Neural progenitor cell (in vitro differentiated cells): ENCODE measurements at regions not wholly inside any gene's neighbourhood (a gene's known extent, or its start where the extent isn't known, plus 50 kb on each side); places are given as distances from the start of the nearest gene placed in this dataset.

Experiments used
- DNase-seq: peaks from one replicate; pipeline ENCODE4 v3.0.0-alpha.2; 2016; ENCODE audit warnings: low spot score
- H2AFZ ChIP-seq: fragments of 200-600 bp; sonication (generic); replicated peaks from 2 replicates; pipeline ENCODE4 v1.6.1; 2016; ENCODE audit warnings: antibody characterized with exemption
- H3F3A ChIP-seq: fragments of 200-600 bp; sonication (generic); 2 replicates; pipeline ENCODE4 v1.6.1; 2016; ENCODE audit warnings: antibody characterized with exemption, low read depth
- H3K27ac ChIP-seq: fragments of 200-600 bp; sonication (generic); 2 replicates; pipeline ENCODE4 v1.5.1; 2016; ENCODE audit warnings: mild to moderate bottlenecking
- H3K27me3 ChIP-seq: fragments of 200-600 bp; sonication (generic); 2 replicates; pipeline ENCODE4 v1.6.1; 2016; ENCODE audit warnings: mild to moderate bottlenecking, moderate library complexity
- H3K36me3 ChIP-seq: fragments of 200-600 bp; sonication (generic); 2 replicates; pipeline ENCODE4 v1.5.1; 2016
- H3K4me1 ChIP-seq: fragments of 200-600 bp; sonication (generic); 2 replicates; pipeline ENCODE4 v1.6.1; 2016; ENCODE audit warnings: mixed run types
- H3K4me2 ChIP-seq: fragments of 200-600 bp; sonication (generic); 2 replicates; pipeline ENCODE4 v1.6.1; 2016
- H3K4me3 ChIP-seq: fragments of 200-600 bp; sonication (generic); 2 replicates; pipeline ENCODE4 v1.5.1; 2016
- H3K79me2 ChIP-seq: fragments of 200-600 bp; sonication (generic); 2 replicates; pipeline ENCODE4 v1.6.1; 2016; ENCODE audit warnings: low read depth
- H3K9ac ChIP-seq: fragments of 200-600 bp; sonication (generic); 2 replicates; pipeline ENCODE4 v1.6.1; 2016
- H3K9me3 ChIP-seq: fragments of 200-600 bp; sonication (generic); 2 replicates; pipeline ENCODE4 v1.5.1; 2016; ENCODE audit warnings: low read depth
- H4K20me1 ChIP-seq: fragments of 200-600 bp; sonication (generic); 2 replicates; pipeline ENCODE4 v1.6.1; 2016; ENCODE audit warnings: low read depth
- H3K27ac Mint-ChIP-seq: 3 replicates; pipeline ENCODE4 v1.8.0; 2021; ENCODE audit warnings: mixed read lengths
- H3K27me3 Mint-ChIP-seq: 2 replicates; pipeline ENCODE4 v1.8.0; 2022; ENCODE audit warnings: low read depth, mild to moderate bottlenecking, inconsistent platforms, moderate library complexity, mixed read lengths; ENCODE audit not compliant: insufficient read depth
- H3K36me3 Mint-ChIP-seq: 3 replicates; pipeline ENCODE4 v1.8.0; 2021; ENCODE audit warnings: mixed read lengths
- H3K4me1 Mint-ChIP-seq: 3 replicates; pipeline ENCODE4 v1.8.0; 2021; ENCODE audit warnings: mixed read lengths
- H3K4me3 Mint-ChIP-seq: 3 replicates; pipeline ENCODE4 v1.8.0; 2021; ENCODE audit warnings: mild to moderate bottlenecking, moderate library complexity, mixed read lengths
- H3K9me3 Mint-ChIP-seq: 3 replicates; pipeline ENCODE4 v1.8.0; 2020; ENCODE audit warnings: mixed read lengths
- EZH2 ChIP-seq: fragments of 200-600 bp; sonication (generic); IDR thresholded peaks from 2 replicates; pipeline ENCODE4 v1.6.1; 2017; ENCODE audit warnings: antibody characterized with exemption, mild to moderate bottlenecking, moderate library complexity
- EZH2phosphoT487 ChIP-seq: fragments of 200-600 bp; sonication (generic); IDR thresholded peaks from 2 replicates; pipeline ENCODE4 v1.6.1; 2017; ENCODE audit warnings: antibody characterized with exemption
- TF ChIP-seq, protein P1 (sequence below): fragments of 200-600 bp; sonication (generic); IDR thresholded peaks from 2 replicates; pipeline ENCODE4 v1.5.1; 2017; ENCODE audit warnings: antibody characterized with exemption, mild to moderate bottlenecking

DNA sequence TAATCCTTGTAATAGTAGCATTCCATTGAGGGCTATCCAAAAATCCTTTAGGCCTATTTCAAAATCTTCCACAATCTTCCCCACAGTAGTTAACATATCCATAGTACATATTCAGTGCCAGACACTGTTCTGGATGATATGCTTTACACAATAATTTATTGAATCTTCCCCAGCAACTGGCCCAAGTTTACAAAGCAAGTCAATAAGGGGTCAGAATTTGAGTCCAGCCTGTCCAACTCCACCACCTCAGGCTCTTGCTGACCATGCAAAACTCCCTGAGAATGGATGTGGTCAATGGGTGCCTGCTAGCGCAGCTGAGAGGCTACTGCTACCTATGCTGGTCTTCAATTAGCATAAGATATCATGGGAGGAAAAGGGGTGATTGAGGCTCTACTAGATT, 529.6 kb downstream of the FGF9 start:
- Histone ChIP-seq H3F3A (no peaks in the 10 kb centered on the region), H3K4me2 (no peak overlapping the region), H3K27me3 (no peaks in the 10 kb centered on the region), H3K9me3 (no peaks in the 10 kb centered on the region), H2AFZ (no peak overlapping the region), H3K4me3 (no peak overlapping the region), H3K79me2 (no peaks in the 10 kb centered on the region), H3K4me1 (peaks cover 20% of the 10 kb centered on the region), H3K36me3 (no peaks in the 10 kb centered on the region), H3K27ac (no peak overlapping the region), H3K9ac (no peak overlapping the region), H4K20me1 (no peaks in the 10 kb centered on the region)
- peaks cover 5% of the 10 kb centered on the region for H3K9me3 Mint-ChIP-seq
- H3K27me3 Mint-ChIP-seq: no peaks in the 10 kb centered on the region
- H3K4me1 Mint-ChIP-seq: peaks cover 18% of the 10 kb centered on the region
- H3K4me3 Mint-ChIP-seq: no peak overlapping the region
- no peak for DNase-seq
- no peak for TF ChIP-seq EZH2phosphoT487
- TF ChIP-seq, protein P1, sequence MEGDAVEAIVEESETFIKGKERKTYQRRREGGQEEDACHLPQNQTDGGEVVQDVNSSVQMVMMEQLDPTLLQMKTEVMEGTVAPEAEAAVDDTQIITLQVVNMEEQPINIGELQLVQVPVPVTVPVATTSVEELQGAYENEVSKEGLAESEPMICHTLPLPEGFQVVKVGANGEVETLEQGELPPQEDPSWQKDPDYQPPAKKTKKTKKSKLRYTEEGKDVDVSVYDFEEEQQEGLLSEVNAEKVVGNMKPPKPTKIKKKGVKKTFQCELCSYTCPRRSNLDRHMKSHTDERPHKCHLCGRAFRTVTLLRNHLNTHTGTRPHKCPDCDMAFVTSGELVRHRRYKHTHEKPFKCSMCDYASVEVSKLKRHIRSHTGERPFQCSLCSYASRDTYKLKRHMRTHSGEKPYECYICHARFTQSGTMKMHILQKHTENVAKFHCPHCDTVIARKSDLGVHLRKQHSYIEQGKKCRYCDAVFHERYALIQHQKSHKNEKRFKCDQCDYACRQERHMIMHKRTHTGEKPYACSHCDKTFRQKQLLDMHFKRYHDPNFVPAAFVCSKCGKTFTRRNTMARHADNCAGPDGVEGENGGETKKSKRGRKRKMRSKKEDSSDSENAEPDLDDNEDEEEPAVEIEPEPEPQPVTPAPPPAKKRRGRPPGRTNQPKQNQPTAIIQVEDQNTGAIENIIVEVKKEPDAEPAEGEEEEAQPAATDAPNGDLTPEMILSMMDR: no peak
- no peak for TF ChIP-seq EZH2
- no peaks in the 10 kb centered on the region for H3K36me3 Mint-ChIP-seq
- H3K27ac Mint-ChIP-seq: no peak overlapping the region

DNA sequence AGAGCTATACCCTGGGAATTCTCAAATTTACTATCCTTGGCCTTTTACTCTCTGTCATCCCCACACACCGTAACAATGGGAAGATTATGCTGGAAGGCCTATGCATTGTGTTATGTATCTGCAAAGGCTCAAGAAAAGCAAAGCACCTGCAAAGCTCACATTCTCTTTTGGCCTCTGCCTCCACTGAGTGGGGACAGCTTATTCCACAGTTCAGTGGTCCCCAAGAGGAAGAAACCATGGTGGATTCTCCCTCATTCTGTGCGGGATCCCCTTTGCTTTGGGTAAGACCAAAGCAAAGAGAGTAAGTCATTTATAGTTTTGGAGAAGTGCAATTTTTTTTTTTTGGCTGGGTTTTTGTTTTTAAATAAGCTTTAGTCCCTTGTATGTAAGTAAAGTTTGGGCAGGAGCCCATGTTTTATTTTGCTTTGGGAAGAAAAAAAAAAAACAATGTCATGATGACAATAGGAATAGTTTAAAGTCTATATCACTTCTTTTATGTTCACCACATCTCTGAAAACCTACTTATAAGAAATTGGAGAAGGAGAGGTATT, 530.6 kb downstream of the FGF9 start:
- Histone ChIP-seq H3K9ac (no peak overlapping the region), H3K9me3 (no peaks in the 10 kb centered on the region), H3K4me3 (no peak overlapping the region), H2AFZ (no peak overlapping the region), H3K4me2 (no peak overlapping the region), H4K20me1 (no peaks in the 10 kb centered on the region), H3K79me2 (no peaks in the 10 kb centered on the region), H3F3A (no peaks in the 10 kb centered on the region), H3K4me1 (peaks cover 20% of the 10 kb centered on the region), H3K36me3 (no peaks in the 10 kb centered on the region), H3K27ac (no peak overlapping the region), H3K27me3 (no peaks in the 10 kb centered on the region)
- H3K27me3 Mint-ChIP-seq: no peaks in the 10 kb centered on the region
- H3K9me3 Mint-ChIP-seq: peaks cover 5% of the 10 kb centered on the region
- TF ChIP-seq EZH2: no peak
- DNase-seq: no peak
- no peak overlapping the region for H3K4me3 Mint-ChIP-seq
- no peaks in the 10 kb centered on the region for H3K36me3 Mint-ChIP-seq
- no peak overlapping the region for H3K27ac Mint-ChIP-seq
- peaks cover 18% of the 10 kb centered on the region for H3K4me1 Mint-ChIP-seq

DNA sequence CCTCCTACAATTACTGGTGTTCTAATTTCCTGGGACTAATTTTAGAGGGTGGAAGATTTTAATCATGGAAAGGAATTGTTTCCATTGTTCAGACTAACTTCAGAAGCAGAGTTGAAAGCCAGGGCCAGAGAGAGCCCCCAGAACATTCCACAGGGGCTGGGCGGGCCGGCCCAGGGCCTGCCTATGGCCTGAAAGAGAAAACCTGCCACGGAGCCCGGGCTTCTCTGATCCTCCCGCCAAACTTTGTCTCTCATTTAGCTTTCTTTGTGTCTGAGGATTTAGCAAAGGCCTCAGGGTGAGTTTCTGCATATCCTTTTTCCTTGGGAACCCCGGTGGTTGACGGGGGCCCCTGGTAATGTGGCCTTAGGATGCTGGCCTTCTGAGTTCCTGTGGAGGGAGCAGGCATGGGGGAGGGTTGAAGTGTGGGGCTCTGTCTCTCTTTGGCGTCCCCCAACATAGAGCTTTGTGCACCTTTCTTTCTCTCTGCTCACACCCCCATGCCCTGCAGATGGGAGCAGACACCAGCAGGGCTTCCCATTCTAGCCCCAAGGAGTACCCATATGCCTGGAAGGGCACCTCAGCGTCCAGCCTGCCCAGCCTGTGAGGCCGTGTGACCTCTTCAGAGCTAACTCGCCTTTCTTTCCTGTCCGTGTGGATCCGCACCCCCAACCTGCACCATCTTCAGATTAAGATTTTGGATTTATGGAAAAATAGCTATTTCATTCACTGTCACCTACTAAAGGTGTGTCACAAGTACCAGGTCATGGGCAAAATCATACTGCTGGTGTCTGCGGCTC, 539.5 kb downstream of the FGF9 start:
- Mint-ChIP-seq H3K4me3 (peak overlapping the region; percentile 9), H3K4me1 (peaks cover 10% of the 10 kb centered on the region), H3K36me3 (no peaks in the 10 kb centered on the region), H3K27me3 (peaks cover 15% of the 10 kb centered on the region), H3K27ac (no peak overlapping the region), H3K9me3 (no peaks in the 10 kb centered on the region)
- Histone ChIP-seq H3K36me3 (no peaks in the 10 kb centered on the region), H3K9ac (no peak overlapping the region), H2AFZ (peak overlapping the region; percentile 30), H3K4me2 (no peak overlapping the region), H3K27me3 (no peaks in the 10 kb centered on the region), H3K4me1 (peaks cover 7% of the 10 kb centered on the region), H3K4me3 (no peak overlapping the region), H3K9me3 (no peaks in the 10 kb centered on the region), H4K20me1 (no peaks in the 10 kb centered on the region), H3K79me2 (no peaks in the 10 kb centered on the region), H3F3A (no peaks in the 10 kb centered on the region), H3K27ac (no peak overlapping the region)
- TF ChIP-seq EZH2 (no peak), EZH2phosphoT487 (no peak)
- TF ChIP-seq, protein P1: no peak
- DNase-seq: peak; percentile 26

DNA sequence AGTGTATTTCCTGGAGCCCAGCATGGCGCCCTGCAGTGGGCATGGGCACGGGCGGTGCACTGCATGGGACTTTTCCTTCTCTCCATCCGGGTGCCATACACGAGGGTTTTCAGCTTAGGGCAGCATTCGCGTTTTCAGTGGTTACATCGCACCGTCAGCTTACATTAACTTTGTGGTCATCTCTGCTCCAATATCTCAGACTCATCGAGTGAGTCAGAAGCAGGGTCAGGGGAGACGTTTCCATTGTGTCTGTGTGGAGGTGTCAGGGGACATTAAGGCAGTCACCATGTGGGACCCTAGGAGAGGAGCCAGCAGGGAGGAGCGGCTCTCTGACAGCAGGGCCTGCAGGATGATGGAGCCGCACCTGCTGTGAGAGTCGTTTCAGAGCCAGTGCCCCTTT, 541.0 kb downstream of the FGF9 start:
- Mint-ChIP-seq H3K36me3 (no peaks in the 10 kb centered on the region), H3K27ac (no peak overlapping the region), H3K27me3 (peaks cover 15% of the 10 kb centered on the region), H3K9me3 (no peaks in the 10 kb centered on the region), H3K4me1 (peaks cover 10% of the 10 kb centered on the region), H3K4me3 (no peak overlapping the region)
- Histone ChIP-seq H2AFZ (no peak overlapping the region), H3K27ac (no peak overlapping the region), H3K9ac (no peak overlapping the region), H3K4me1 (peaks cover 7% of the 10 kb centered on the region), H3K27me3 (no peaks in the 10 kb centered on the region), H3K4me3 (no peak overlapping the region), H3K9me3 (no peaks in the 10 kb centered on the region), H3F3A (no peaks in the 10 kb centered on the region), H3K4me2 (no peak overlapping the region), H3K79me2 (no peaks in the 10 kb centered on the region), H4K20me1 (no peaks in the 10 kb centered on the region), H3K36me3 (no peaks in the 10 kb centered on the region)
- DNase-seq: no peak
- no peak for TF ChIP-seq EZH2phosphoT487
- TF ChIP-seq EZH2: no peak
- TF ChIP-seq, protein P1: no peak
